ENCODE measurements at regions not wholly inside any gene's neighbourhood (a gene's known extent, or its start where the extent isn't known, plus 50 kb on each side); places are given as distances from the start of the nearest gene placed in this dataset.
"Not testable (repeated sequence)": the region's sequence is repeated elsewhere in the genome, so short reads cannot be mapped to it uniquely, and the experiment has no call there.

- no peak for TF ChIP-seq CTCF (conservative IDR thresholded peaks at IDR 0.05; ENCODE audit: low read depth, low read length)
- DNase-seq (ENCODE audit: low read depth): no peak
- H3K4me3 ChIP-seq (ENCODE audit: low read length): no peak overlapping the region
These were observed 179.7 kb upstream of the CNKSR2 start for GRCh38 chrX:21194526-21194925.

DNA sequence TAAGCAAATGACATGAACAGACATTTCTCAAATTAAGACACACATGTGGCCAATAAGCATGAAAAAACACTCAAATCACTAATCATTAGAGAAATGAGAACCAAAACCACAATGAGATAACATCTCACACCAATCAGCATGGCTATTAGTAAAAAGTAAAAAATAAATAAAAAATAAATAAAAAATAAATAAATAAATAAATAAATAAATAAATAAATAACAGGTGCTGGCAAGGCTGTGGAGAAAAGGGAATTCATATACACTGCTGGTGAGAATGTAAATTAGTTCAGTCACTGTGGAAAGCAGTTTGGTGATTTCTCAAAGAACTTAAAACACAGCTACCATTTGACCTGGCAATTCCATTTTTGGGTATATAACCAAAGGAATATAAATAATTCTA, 167.1 kb upstream of the CNKSR2 start:
- no peak for TF ChIP-seq CTCF (conservative IDR thresholded peaks at IDR 0.05; ENCODE audit: low read depth, low read length)
- no peak for DNase-seq (ENCODE audit: low read depth)
- no peak overlapping the region for H3K4me3 ChIP-seq (ENCODE audit: low read length)

DNA sequence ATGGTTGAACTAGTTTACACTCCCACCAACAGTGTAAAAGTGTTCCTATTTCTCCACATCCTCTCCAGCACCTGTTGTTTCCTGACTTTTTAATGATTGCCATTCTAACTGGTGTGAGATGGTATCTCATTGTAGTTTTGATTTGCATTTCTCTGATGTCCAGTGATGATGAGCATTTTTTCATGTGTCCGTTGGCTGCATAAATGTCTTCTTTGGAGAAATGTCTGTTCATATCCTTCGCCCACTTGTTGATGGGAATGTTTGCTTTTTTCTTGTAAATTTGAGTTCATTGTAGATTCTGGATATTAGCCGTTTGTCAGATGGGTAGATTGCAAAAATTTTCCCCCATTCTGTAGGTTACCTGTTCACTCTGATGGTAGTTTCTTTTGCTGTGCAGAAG, 155.0 kb upstream of the CNKSR2 start:
- DNase-seq (ENCODE audit: low read depth); H3K4me3 ChIP-seq (ENCODE audit: low read length): not testable (repeated sequence)

DNA sequence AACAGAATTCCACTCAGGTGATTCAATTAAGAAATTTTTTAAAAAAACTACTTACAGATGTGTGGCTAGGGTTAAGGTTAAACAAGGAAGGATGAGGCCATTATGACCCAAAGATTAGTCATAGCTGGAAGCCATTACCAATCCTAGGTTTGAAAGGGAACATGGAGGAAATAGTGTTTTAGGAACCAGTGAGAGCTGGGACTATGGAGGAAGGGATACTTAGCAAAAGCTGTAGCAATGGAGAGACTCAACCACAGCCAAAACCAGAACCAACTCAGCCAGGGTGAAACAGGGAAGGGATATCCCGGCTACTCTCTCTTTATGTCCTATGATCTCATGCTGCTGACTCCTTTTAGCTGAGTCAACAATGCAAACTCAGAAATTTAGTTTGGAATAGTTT, 148.6 kb upstream of the CNKSR2 start:
- H3K4me3 ChIP-seq (ENCODE audit: low read length): no peak overlapping the region
- no peak for DNase-seq (ENCODE audit: low read depth)
- no peak for TF ChIP-seq CTCF (conservative IDR thresholded peaks at IDR 0.05; ENCODE audit: low read depth, low read length)

DNA sequence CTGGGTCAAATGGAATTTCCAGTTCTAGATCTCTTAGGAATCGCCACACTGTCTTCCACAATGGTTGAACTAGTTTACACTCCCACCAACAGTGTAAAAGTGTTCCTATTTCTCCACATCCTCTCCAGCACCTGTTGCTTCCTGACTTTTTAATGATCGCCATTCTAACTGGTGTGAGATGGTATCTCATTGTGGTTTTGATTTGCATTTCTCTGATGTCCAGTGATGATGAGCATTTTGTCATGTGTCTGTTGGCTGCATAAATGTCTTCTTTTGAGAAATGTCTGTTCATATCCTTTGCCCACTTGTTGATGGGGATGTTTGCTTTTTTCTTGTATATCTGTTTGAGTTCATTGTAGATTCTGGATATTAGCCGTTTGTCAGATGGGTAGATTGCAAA, 145.2 kb upstream of the CNKSR2 start:
- H3K4me3 ChIP-seq (ENCODE audit: low read length); DNase-seq (ENCODE audit: low read depth): not testable (repeated sequence)

- no peak overlapping the region for H3K4me3 ChIP-seq (ENCODE audit: low read length)
- no peak for TF ChIP-seq CTCF (conservative IDR thresholded peaks at IDR 0.05; ENCODE audit: low read depth, low read length)
- no peak for DNase-seq (ENCODE audit: low read depth)
These were observed 119.1 kb upstream of the CNKSR2 start for GRCh38 chrX:21255032-21255618.

GRCh38 chrX:21266949-21267348, 107.3 kb upstream of the CNKSR2 start:
- DNase-seq (ENCODE audit: low read depth): no peak
- TF ChIP-seq CTCF (conservative IDR thresholded peaks at IDR 0.05; ENCODE audit: low read depth, low read length): no peak
- H3K4me3 ChIP-seq (ENCODE audit: low read length): no peak overlapping the region

- no peak for TF ChIP-seq CTCF (conservative IDR thresholded peaks at IDR 0.05; ENCODE audit: low read depth, low read length)
- no peak overlapping the region for H3K4me3 ChIP-seq (ENCODE audit: low read length)
- no peak for DNase-seq (ENCODE audit: low read depth)
These were observed 97.3 kb upstream of the CNKSR2 start for GRCh38 chrX:21276736-21277433.

All from retinal pigment epithelial cell (primary cell).